Right lung (tissue), 2 donors: ENCODE measurements at regions not wholly inside any gene's neighbourhood (a gene's known extent, or its start where the extent isn't known, plus 50 kb on each side); places are given as distances from the start of the nearest gene placed in this dataset.

Experiments used
- DNase-seq, 2 donors: peaks; one replicate each; pipeline ENCODE4 v3.0.0-alpha.2; 2013

DNA sequence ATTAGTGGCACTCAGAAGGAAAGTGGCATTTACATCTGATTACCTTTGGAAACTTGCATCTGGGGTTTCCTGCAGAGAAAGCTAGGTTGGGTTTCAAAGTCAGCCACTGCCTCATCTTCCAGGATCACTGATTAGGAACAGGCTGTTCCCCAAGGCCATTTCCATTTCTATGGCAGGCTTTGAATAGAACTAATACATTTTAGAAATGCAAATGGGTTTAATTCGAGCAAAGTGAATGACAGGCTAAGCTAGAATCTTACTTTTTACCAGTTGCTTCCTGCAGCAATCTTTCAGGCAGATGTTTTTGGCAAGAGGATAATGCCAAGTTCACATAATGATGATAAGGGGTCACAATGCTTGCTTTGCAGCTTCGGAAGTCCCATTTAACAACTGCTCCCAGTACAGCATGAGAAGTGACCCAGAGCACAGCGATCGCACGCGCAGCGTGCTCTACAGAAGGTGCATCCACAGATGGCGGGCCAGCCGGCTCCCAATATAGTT lies 336.7 kb downstream of the LPIN1 start:
- DNase-seq: no peak

DNA sequence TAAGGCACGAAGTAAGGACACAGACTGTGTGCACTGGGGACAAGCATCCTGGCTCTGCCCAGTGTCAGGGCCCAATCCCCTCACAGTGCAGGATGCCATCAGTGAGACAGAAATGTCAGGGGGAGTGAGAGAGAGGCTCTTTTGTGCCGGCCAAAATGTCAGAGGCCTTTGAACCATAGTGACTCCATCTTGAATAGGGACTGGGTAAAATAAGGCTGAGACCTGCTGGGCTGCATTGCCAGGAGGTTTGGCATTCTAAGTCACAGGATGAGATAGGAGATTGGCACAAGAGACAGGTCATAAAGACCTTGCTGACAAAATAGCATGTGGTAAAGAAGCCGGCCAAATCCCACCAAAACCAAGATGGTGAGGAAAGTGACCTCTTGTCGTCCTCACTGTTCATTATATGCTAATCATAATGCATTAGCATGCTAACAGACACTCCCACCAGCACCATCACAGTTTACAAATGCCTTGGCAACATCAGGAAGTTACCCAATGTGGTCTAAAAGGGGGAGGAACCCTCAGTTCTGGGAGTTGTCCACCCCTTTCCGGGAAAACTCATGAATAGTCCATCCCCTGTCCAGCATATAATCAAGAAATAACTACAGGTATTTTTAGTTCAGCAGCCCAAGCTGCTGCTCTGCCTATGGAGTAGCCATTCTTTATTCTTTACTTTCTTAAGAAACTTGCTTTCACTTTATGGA lies 337.4 kb downstream of the LPIN1 start:
- no peak for DNase-seq

DNA sequence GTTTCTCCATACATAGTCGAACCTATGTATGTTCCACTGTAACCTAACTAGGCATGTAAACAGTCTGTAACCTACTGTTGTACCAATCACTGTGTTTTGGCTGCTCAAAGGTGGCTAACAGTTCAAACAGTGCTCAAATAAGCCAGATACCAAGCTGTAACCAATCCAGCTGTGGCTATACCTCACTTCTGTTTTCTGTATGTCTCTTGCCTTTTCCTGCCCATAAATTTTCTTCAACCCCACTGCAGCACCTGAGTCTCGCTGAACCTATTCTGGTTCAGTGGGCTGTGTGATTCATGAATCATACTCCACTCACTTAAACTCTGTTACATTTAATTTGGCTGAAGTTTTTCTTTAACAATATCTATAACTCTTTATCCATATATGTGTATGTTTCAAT lies 340.7 kb downstream of the LPIN1 start:
- DNase-seq: no peak

DNA sequence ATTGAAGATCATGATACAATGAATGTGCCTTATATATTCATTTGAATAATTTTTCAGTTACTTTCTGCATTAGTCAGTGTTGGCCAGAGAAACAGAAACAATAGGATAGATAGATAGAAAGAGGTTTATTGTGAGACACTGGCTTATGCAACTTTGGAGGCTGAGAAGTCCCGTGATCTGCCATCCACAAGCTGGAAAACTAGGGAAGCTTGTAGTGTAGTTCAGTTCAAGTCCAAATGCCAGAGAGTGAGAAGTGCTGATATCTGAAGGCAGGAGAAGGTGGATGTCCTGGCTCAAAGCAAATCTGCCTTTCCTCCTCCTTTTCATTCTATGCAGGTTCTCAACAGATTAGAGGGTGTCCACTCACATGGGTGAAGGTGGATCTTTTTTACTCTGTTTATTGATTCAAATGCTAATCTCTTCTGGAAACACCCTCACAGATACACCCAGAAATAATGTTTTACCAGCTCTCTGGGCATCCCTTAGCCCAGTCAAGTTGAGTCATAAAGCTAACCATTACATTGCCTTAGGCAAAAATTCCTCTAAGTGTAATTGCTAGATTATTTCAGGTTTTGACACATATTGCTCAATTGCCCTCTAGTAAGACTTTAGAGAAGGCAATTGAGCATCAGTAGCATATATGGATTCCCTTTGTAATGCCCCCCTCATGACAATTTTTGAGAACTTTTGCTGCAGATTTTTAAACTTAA lies 341.4 kb downstream of the LPIN1 start:
- DNase-seq: no peak

DNA sequence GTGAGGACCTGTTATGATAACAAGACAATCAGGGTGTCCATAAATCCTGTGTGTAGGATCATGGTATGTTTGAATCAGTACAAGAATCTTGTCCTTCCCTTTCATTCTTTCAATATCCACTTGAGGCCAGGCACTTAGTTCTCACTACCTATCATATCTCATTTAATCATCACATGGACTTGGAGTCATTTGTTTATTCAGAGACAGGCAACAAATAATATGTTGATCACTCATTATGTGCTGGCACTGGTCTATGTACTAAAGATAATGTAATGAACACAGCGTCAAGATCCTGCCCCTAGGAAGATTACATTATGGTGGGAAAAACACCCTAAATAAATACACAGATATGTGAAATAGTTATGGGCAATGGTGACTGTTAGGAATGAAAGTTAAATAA lies 342.6 kb downstream of the LPIN1 start:
- no peak for DNase-seq

DNA sequence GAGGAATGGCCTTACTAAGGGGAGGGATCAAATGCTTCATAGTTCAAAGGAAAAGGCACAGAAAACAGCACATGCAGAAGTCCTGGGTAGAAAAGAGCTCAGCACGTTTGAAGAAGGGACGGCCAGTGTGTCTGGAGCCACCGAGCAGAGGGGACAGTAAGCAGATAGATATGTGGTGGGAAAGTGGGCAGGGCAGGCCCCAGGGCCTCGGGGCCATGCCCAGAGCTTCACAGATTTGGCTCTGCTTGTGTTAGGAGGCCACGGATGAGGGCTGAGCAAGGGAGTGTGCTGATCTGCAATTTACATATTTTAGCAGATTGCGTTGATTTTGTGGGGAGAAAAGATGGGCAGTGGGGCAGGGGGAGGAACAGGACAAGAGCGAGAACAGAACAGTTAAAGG lies 343.1 kb downstream of the LPIN1 start:
- no peak for DNase-seq

GRCh38 chr2:12090072-12090471 lies 343.6 kb downstream of the LPIN1 start:
- DNase-seq: no peak

GRCh38 chr2:12090590-12090989 lies 344.2 kb downstream of the LPIN1 start:
- no peak for DNase-seq

DNA sequence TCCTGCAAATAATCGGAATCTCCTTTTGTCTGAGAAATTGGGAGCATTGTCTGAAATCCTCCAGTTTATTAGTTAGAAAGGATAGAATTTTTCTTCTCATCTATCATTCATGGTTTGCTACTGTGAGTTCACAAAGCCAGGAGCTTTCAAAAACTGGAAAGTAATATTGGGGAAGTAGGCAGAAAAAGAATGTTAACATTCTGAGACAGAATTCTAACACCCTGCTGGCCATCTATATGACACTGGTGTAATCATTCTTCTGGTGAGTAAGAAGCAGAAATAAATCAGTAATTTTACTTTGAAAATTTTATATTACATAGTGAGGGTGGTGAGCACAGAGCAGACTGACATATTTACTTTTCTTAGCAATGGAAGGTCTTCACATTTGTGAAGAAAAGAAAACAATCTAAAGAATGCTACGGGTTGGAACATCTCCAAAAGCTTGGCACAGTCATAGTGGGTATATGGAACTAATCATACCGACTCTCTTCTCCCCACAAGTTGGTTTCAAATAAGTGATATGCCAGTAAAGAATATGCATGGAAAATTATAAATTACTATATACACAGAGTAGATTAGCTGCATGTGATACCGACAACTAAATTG lies 344.9 kb downstream of the LPIN1 start:
- DNase-seq: no peak

- DNase-seq: no peak
Measured at GRCh38 chr2:12094134-12094533, 347.7 kb downstream of the LPIN1 start.

- no peak for DNase-seq
Measured at GRCh38 chr2:12096051-12096787, 349.8 kb downstream of the LPIN1 start.

- no peak for DNase-seq
Measured at GRCh38 chr2:12096788-12097449, 350.5 kb downstream of the LPIN1 start.

- no peak for DNase-seq
Measured at GRCh38 chr2:12097859-12098258, 351.4 kb downstream of the LPIN1 start.

- DNase-seq: no peak
Measured at GRCh38 chr2:12099374-12099773, 352.9 kb downstream of the LPIN1 start.

- DNase-seq: no peak
Measured at GRCh38 chr2:12102679-12103078, 356.2 kb downstream of the LPIN1 start.

GRCh38 chr2:12105180-12105579 lies 358.7 kb downstream of the LPIN1 start:
- DNase-seq: no peak

- peak; percentile 9 to 32 for DNase-seq
Measured at GRCh38 chr2:12106440-12107080, 360.1 kb downstream of the LPIN1 start.

DNA sequence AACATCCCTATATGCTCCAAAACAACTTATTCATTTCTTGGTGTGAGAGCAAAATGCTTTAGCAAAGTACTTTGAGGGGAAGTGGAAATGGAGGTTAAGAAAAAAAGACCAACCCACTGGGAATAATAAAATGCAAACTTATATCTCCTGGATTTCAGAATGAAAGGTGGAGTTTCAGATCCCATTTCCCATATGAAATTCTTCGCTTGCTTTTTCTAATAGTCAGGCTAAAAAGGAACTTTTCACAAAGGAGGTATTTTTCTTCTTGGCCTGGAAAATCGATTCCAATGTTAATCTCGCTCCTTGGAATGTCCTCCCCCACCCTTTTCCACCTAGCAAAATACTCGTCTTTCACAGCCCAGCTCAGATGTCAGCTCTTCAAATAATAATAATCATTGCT lies 360.9 kb downstream of the LPIN1 start:
- no peak for DNase-seq

- no peak for DNase-seq
Measured at GRCh38 chr2:12107939-12108338, 361.5 kb downstream of the LPIN1 start.

GRCh38 chr2:12109363-12110017 lies 363.1 kb downstream of the LPIN1 start:
- DNase-seq: no peak

DNA sequence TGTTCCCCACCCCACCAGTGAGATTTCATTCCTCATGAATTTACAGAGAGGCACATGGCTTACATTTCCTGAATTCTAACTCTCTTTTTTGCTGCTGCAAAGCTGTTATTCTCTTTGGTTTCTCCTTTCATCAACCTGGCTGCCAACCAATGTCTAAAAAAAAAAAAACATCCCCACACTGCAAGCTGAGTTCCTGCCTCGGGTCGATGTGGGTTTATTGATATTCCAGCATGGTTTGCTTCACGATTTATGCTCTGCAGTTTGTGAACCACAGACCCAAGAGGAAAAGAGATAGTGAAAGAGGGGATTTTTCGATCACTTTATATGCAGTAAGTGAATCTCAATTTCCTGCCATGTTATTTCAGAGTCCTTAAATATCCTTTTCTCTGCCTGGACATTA lies 363.6 kb downstream of the LPIN1 start:
- no peak for DNase-seq
